AG04450 (cell line): ENCODE measurements at regions not wholly inside any gene's neighbourhood (a gene's known extent, or its start where the extent isn't known, plus 50 kb on each side); places are given as distances from the start of the nearest gene placed in this dataset.

ENCODE experiments used
- CTCF ChIA-PET: fragments of 300-600, 350-600 bp; formaldehyde crosslinking; extraction: SDS; loops from one replicate; lab custom pipeline; 2022; ENCODE audit warnings: antibody characterized with exemption, inconsistent platforms; lab: Charles Lee
- POLR2A ChIA-PET: fragments of 350-600 bp; formaldehyde crosslinking; extraction: SDS; loops from one replicate; lab custom pipeline; 2021; ENCODE audit warnings: antibody characterized with exemption, inconsistent platforms; lab: Yijun Ruan, JAX
- DNase-seq: peaks from one replicate; pipeline ENCODE4 v3.0.0-alpha.2; 2011; ENCODE audit warnings: low read depth, low spot score
- H3K27ac ChIP-seq: one replicate; pipeline ENCODE4 v1.5.1; 2012; ENCODE audit warnings: low read depth, low read length, control low read depth
- H3K27me3 ChIP-seq: one replicate; pipeline ENCODE4 v1.6.0; 2012; ENCODE audit warnings: low read length; ENCODE audit not compliant: control insufficient read depth, insufficient read depth
- H3K4me3 ChIP-seq: 2 replicates; pipeline ENCODE4 v1.5.1; 2011; ENCODE audit warnings: mild to moderate bottlenecking, low read depth, low read length, control low read depth
- H3K9me3 ChIP-seq: 2 replicates; pipeline ENCODE4 v1.5.1; 2012; ENCODE audit warnings: low read length; ENCODE audit not compliant: control insufficient read depth, insufficient read depth
- CTCF ChIP-seq: IDR thresholded peaks from 2 replicates; pipeline ENCODE4 v1.5.1; 2011; ENCODE audit warnings: low read depth, low read length, control low read depth, inconsistent platforms

- CTCF ChIA-PET = no interaction called here
- no peak overlapping the region for H3K27ac ChIP-seq
- H3K4me3 ChIP-seq = no peak overlapping the region
- H3K27me3 ChIP-seq = no peaks in the 10 kb centered on the region
- no peak for DNase-seq
- no peaks in the 10 kb centered on the region for H3K9me3 ChIP-seq
- no peak for TF ChIP-seq CTCF
- POLR2A ChIA-PET = no interaction called here
Measured at GRCh38 chr2:187709065-187709464, 154.8 kb upstream of the TFPI start.

GRCh38 chr2:187710791-187711521, 156.7 kb upstream of the TFPI start:
- no peak for TF ChIP-seq CTCF
- H3K4me3 ChIP-seq = no peak overlapping the region
- H3K27me3 ChIP-seq = no peaks in the 10 kb centered on the region
- no peaks in the 10 kb centered on the region for H3K9me3 ChIP-seq
- no peak for DNase-seq
- ChIA-PET POLR2A (no interaction called here), CTCF (interaction anchor here (1.6 kb wide), 1 partner anchor 211 kb away, joined by 5 read pairs; no protein-coding TSS in a partner anchor)
- H3K27ac ChIP-seq = no peak overlapping the region

- ChIA-PET CTCF (no interaction called here), POLR2A (no interaction called here)
- Histone ChIP-seq H3K27me3 (no peaks in the 10 kb centered on the region), H3K4me3 (no peak overlapping the region), H3K9me3 (no peaks in the 10 kb centered on the region), H3K27ac (no peak overlapping the region)
- no peak for TF ChIP-seq CTCF
- no peak for DNase-seq
Measured at GRCh38 chr2:187715590-187715989, 161.4 kb upstream of the TFPI start.

- Histone ChIP-seq H3K9me3 (no peaks in the 10 kb centered on the region), H3K27ac (no peak overlapping the region), H3K4me3 (no peak overlapping the region), H3K27me3 (no peaks in the 10 kb centered on the region)
- TF ChIP-seq CTCF = no peak
- DNase-seq = no peak
- POLR2A ChIA-PET = no interaction called here
- CTCF ChIA-PET = no interaction called here
Measured at GRCh38 chr2:187716301-187716700, 162.1 kb upstream of the TFPI start.

- no peak for DNase-seq
- Histone ChIP-seq H3K27ac (no peak overlapping the region), H3K4me3 (no peak overlapping the region), H3K9me3 (no peaks in the 10 kb centered on the region), H3K27me3 (no peaks in the 10 kb centered on the region)
- ChIA-PET CTCF (interaction anchor here (1.5 kb wide), 1 partner anchor 218 kb away, joined by 3 read pairs; no protein-coding TSS in a partner anchor), POLR2A (no interaction called here)
- no peak for TF ChIP-seq CTCF
Measured at GRCh38 chr2:187718092-187718491, 163.9 kb upstream of the TFPI start.
